GM12878 (cell line): ENCODE measurements at regions not wholly inside any gene's neighbourhood (a gene's known extent, or its start where the extent isn't known, plus 50 kb on each side); places are given as distances from the start of the nearest gene placed in this dataset.

Experiments
- ATAC-seq: fragments of 200-7000 bp; cut with Tn5 transposase; 3 replicates; pipeline ENCODE4 v1.9.1; 2020; ENCODE audit warnings: mild to moderate bottlenecking, moderate library complexity
- BruUV-seq: library from RNA; stranded (reverse); fragments of 400-500 nt; replicated peaks from 2 replicates; lab custom pipeline; 2021; lab: Mats Ljungman, UMichigan
- CTCF ChIA-PET: fragments of 300-600 bp; sonication (Branson Sonifier 250); formaldehyde crosslinking; extraction: SDS; loops from one replicate; lab custom pipeline; 2021; ENCODE audit warnings: inconsistent platforms; lab: Yijun Ruan, JAX
- POLR2A ChIA-PET: fragments of 350-600 bp; formaldehyde crosslinking; extraction: SDS; loops from one replicate; lab custom pipeline; 2021; ENCODE audit warnings: inconsistent platforms; lab: Charles Lee
- RAD21 ChIA-PET: fragments of 300-600 bp; sonication (Branson Sonifier 250); formaldehyde crosslinking; loops from one replicate; lab custom pipeline; 2023; ENCODE audit warnings: antibody characterized with exemption; ENCODE audit not compliant: unreplicated experiment; lab: Charles Lee
- SMC1A ChIA-PET: fragments of 300-600 bp; sonication (Branson Sonifier 250); formaldehyde crosslinking; loops from one replicate; lab custom pipeline; 2023; ENCODE audit not compliant: unreplicated experiment, uncharacterized antibody; lab: Charles Lee
- DNase-seq: peaks from one replicate; pipeline ENCODE4 v3.0.0-alpha.2; 2011; ENCODE audit warnings: low read depth, low spot score
- FAIRE-seq: peaks from 3 replicates; lab custom pipeline; 2011; peaks lifted over from hg19 to GRCh38; lab: Jason Lieb, UNC
- H2AFZ ChIP-seq: 2 replicates; pipeline ENCODE4 v1.6.0; 2011; ENCODE audit warnings: low read depth, low read length, control low read depth; ENCODE audit not compliant: control insufficient read depth
- H3K27ac ChIP-seq: 2 replicates; pipeline ENCODE4 v1.5.1; 2011; ENCODE audit warnings: control low read depth; ENCODE audit not compliant: control insufficient read depth, insufficient read depth
- H3K27me3 ChIP-seq, 2 experiments: replicated peaks in 1 of 2; 2 replicates each; pipeline versions ENCODE4 v1.6.0 to v1.6.1; 2011; ENCODE audit warnings: low read length in 1 of 2; ENCODE audit not compliant: control insufficient read depth in 2 of 2, insufficient read depth in 2 of 2
- H3K36me3 ChIP-seq, 2 experiments: 2 replicates each; pipeline ENCODE4 v1.5.1; 2011; ENCODE audit warnings: low read length in 1 of 2; ENCODE audit not compliant: control insufficient read depth in 2 of 2, insufficient read depth in 2 of 2
- H3K4me1 ChIP-seq: 2 replicates; pipeline ENCODE4 v1.6.1; 2011; ENCODE audit warnings: mild to moderate bottlenecking, low read length, moderate library complexity, mixed read lengths; ENCODE audit not compliant: control insufficient read depth, insufficient read depth
- H3K4me2 ChIP-seq: 2 replicates; pipeline ENCODE4 v1.6.0; 2011; ENCODE audit warnings: control low read depth; ENCODE audit not compliant: control insufficient read depth, insufficient read depth
- H3K4me3 ChIP-seq: fragments of 200-600 bp; sonication (generic); 2 replicates; pipeline ENCODE4 v1.5.1; 2016
- H3K79me2 ChIP-seq: 2 replicates; pipeline ENCODE4 v1.6.0; 2011; ENCODE audit warnings: low read length; ENCODE audit not compliant: control insufficient read depth, insufficient read depth
- H3K9ac ChIP-seq: 2 replicates; pipeline ENCODE4 v1.8.0; 2011; ENCODE audit warnings: low read length, control low read depth, mixed read lengths; ENCODE audit not compliant: control insufficient read depth, insufficient read depth
- H3K9me3 ChIP-seq: replicated peaks from 3 replicates; pipeline ENCODE4 v1.5.1; 2011; ENCODE audit warnings: mild to moderate bottlenecking, low read length; ENCODE audit not compliant: control insufficient read depth, insufficient read depth
- H4K20me1 ChIP-seq: 2 replicates; pipeline ENCODE4 v1.6.0; 2011; ENCODE audit not compliant: control insufficient read depth, insufficient read depth
- BCL11A ChIP-seq: IDR thresholded peaks from 2 replicates; pipeline ENCODE4 v1.6.1; 2011; ENCODE audit warnings: low read depth, low read length
- CBFB ChIP-seq: IDR thresholded peaks from 2 replicates; pipeline ENCODE4 v1.6.1; 2016; ENCODE audit warnings: antibody characterized with exemption, low read depth
- CREB1 ChIP-seq: IDR thresholded peaks from 2 replicates; pipeline ENCODE4 v1.6.1; 2012; ENCODE audit warnings: low read depth, mild to moderate bottlenecking, inconsistent platforms
- CREM ChIP-seq: IDR thresholded peaks from 2 replicates; pipeline ENCODE4 v1.6.1; 2014; ENCODE audit warnings: antibody characterized with exemption, low read depth
- FOXM1 ChIP-seq: IDR thresholded peaks from 2 replicates; pipeline ENCODE4 v1.6.1; 2012; ENCODE audit warnings: low read depth, mild to moderate bottlenecking, inconsistent platforms, low read length, moderate library complexity
- HDAC2 ChIP-seq: fragments of 200-600 bp; sonication (generic); IDR thresholded peaks from 2 replicates; pipeline ENCODE4 v1.6.1; 2017
- IKZF1 ChIP-seq: fragments of 450-650 bp; conservative IDR thresholded peaks from 2 replicates; pipeline ENCODE4 v1.6.1; 2017; ENCODE audit warnings: antibody characterized with exemption, mild to moderate bottlenecking
- NR2F1 ChIP-seq: fragments of 450-650 bp; conservative IDR thresholded peaks from 2 replicates; pipeline ENCODE4 v1.6.1; 2017; ENCODE audit warnings: mild to moderate bottlenecking
- PML ChIP-seq: IDR thresholded peaks from 2 replicates; pipeline ENCODE4 v1.6.1; 2012; ENCODE audit warnings: low read length, inconsistent platforms
- RAD51 ChIP-seq: fragments of 450-650 bp; IDR thresholded peaks from 2 replicates; pipeline ENCODE4 v1.6.1; 2016; ENCODE audit warnings: moderate library complexity, mild to moderate bottlenecking, inconsistent platforms
- SP1 ChIP-seq: IDR thresholded peaks from one replicate; pipeline ENCODE4 v1.6.1; 2011; ENCODE audit warnings: low read depth, low read length
- SREBF1 ChIP-seq: IDR thresholded peaks from 2 replicates; pipeline ENCODE4 v1.6.1; 2012; ENCODE audit warnings: mild to moderate bottlenecking, low read length
- SREBF2 ChIP-seq: IDR thresholded peaks from 2 replicates; pipeline ENCODE4 v1.6.1; 2012; ENCODE audit warnings: mild to moderate bottlenecking, low read length
- TCF12 ChIP-seq: IDR thresholded peaks from 2 replicates; pipeline ENCODE4 v1.6.1; 2011; ENCODE audit warnings: low read depth, mild to moderate bottlenecking, low read length
- WRNIP1 ChIP-seq: IDR thresholded peaks from 2 replicates; pipeline ENCODE4 v1.6.1; 2011; ENCODE audit warnings: low read depth, low read length, improper control_type of control experiment, borderline replicate concordance
- ZNF207 ChIP-seq: fragments of 450-650 bp; IDR thresholded peaks from 2 replicates; pipeline ENCODE4 v1.6.1; 2014; ENCODE audit warnings: antibody characterized with exemption, mild to moderate bottlenecking, borderline replicate concordance
- WGBS: methylation state at CpG from one replicate; pipeline ENCODE4 v1.1.6; 2016; ENCODE audit warnings: low lambda C conversion rate; ENCODE audit not compliant: insufficient replicate concordance, insufficient coverage; ENCODE audit errors: missing lambda C conversion rate; 5-methylcytosine and 5-hydroxymethylcytosine counted together
- in situ Hi-C: fragments of 300-500 bp; cut with MboI; formaldehyde crosslinking; loops from 9 replicates; pipeline ENCODE4 v1.14.3; 2018; ENCODE audit warnings: mixed read lengths
- intact Hi-C: fragments of 100-400 bp; cut with micrococcal nuclease; formaldehyde crosslinking; loops from one replicate; pipeline ENCODE4 v1.14.2; 2022; ENCODE audit not compliant: unreplicated experiment
- TF ChIP-seq, protein P1 (sequence below): IDR thresholded peaks from 2 replicates; pipeline ENCODE4 v1.6.1; 2011; ENCODE audit warnings: borderline replicate concordance, low read depth, mild to moderate bottlenecking, moderate library complexity, low read length; ENCODE audit not compliant: insufficient read depth, poor library complexity, severe bottlenecking
- TF ChIP-seq, protein P2 (sequence below): fragments of 450-650 bp; IDR thresholded peaks from 2 replicates; pipeline ENCODE4 v1.6.1; 2018; ENCODE audit warnings: borderline replicate concordance, mild to moderate bottlenecking; ENCODE audit not compliant: partially characterized antibody
- TF ChIP-seq, protein P3 (sequence below): fragments of 450-650 bp; IDR thresholded peaks from 2 replicates; pipeline ENCODE4 v1.6.1; 2017; ENCODE audit warnings: borderline replicate concordance

DNA sequence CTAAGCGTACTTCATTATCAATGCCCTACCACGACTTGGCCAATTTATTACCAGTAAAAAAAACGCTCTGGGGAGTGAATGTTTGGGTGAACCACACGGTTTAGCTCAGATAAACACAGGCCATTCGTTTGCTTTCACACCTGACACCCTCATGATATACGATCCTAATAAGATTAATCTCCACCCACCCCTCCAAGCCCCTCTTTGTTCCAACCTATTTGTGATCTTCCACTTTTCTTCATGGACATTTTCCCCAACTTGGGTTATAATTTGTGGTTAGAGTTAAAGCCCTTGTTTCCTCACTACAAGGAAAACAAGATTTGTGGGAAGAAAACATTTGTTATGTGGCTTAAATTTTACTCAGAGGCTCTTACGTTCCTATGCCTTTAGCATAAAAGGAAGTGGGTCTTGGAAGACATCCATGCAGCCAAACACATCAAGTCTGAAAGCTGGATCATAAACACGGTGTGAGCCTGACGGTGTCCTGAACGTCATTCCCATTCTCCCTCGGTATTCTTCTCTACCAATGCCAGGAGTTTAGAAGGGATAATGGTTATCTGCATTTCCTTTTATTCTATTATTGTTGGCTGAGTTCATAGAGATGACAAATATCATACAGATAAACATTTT, 518.9 kb downstream of the NR2F2 start:
- no peak overlapping the region for H3K9ac ChIP-seq
- no peak for ATAC-seq
- TF ChIP-seq IKZF1, result no peak
- no peak for TF ChIP-seq CREB1
- no peak for TF ChIP-seq CREM
- TF ChIP-seq RAD51, result no peak
- TF ChIP-seq FOXM1, result no peak
- no peak for TF ChIP-seq ZNF207
- TF ChIP-seq TCF12, result no peak
- no peak for TF ChIP-seq SREBF1
- TF ChIP-seq, protein P1, sequence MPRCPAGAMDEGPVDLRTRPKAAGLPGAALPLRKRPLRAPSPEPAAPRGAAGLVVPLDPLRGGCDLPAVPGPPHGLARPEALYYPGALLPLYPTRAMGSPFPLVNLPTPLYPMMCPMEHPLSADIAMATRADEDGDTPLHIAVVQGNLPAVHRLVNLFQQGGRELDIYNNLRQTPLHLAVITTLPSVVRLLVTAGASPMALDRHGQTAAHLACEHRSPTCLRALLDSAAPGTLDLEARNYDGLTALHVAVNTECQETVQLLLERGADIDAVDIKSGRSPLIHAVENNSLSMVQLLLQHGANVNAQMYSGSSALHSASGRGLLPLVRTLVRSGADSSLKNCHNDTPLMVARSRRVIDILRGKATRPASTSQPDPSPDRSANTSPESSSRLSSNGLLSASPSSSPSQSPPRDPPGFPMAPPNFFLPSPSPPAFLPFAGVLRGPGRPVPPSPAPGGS, result no peak
- TF ChIP-seq CBFB, result no peak
- no peak for TF ChIP-seq BCL11A
- no peak for TF ChIP-seq WRNIP1
- TF ChIP-seq NR2F1, result no peak
- no peak for TF ChIP-seq HDAC2
- TF ChIP-seq SP1, result no peak
- TF ChIP-seq, protein P2, sequence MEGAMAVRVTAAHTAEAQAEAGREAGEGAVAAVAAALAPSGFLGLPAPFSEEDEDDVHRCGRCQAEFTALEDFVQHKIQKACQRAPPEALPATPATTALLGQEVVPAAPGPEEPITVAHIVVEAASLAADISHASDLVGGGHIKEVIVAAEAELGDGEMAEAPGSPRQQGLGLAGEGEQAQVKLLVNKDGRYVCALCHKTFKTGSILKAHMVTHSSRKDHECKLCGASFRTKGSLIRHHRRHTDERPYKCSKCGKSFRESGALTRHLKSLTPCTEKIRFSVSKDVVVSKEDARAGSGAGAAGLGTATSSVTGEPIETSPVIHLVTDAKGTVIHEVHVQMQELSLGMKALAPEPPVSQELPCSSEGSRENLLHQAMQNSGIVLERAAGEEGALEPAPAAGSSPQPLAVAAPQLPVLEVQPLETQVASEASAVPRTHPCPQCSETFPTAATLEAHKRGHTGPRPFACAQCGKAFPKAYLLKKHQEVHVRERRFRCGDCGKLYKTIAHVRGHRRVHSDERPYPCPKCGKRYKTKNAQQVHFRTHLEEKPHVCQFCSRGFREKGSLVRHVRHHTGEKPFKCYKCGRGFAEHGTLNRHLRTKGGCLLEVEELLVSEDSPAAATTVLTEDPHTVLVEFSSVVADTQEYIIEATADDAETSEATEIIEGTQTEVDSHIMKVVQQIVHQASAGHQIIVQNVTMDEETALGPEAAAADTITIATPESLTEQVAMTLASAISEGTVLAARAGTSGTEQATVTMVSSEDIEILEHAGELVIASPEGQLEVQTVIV, result no peak
- no peak for TF ChIP-seq SREBF2
- TF ChIP-seq PML, result no peak
- TF ChIP-seq, protein P3, sequence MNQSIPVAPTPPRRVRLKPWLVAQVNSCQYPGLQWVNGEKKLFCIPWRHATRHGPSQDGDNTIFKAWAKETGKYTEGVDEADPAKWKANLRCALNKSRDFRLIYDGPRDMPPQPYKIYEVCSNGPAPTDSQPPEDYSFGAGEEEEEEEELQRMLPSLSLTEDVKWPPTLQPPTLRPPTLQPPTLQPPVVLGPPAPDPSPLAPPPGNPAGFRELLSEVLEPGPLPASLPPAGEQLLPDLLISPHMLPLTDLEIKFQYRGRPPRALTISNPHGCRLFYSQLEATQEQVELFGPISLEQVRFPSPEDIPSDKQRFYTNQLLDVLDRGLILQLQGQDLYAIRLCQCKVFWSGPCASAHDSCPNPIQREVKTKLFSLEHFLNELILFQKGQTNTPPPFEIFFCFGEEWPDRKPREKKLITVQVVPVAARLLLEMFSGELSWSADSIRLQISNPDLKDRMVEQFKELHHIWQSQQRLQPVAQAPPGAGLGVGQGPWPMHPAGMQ, result no peak
- TF ChIP-seq, all 136 proteins: peak for 0
- WGBS, result 10% methylated on average over 11 of the region's 11 CpGs
- Histone ChIP-seq H3K36me3 (no peaks in the 10 kb centered on the region), H3K27me3 (no peaks in the 10 kb centered on the region), H3K79me2 (no peaks in the 10 kb centered on the region), H3K27ac (no peak overlapping the region), H3K4me3 (no peak overlapping the region), H3K4me2 (no peak overlapping the region), H2AFZ (no peak overlapping the region), H4K20me1 (no peaks in the 10 kb centered on the region), H3K4me1 (no peaks in the 10 kb centered on the region), H3K9me3 (no peaks in the 10 kb centered on the region)
- in situ Hi-C loops (no loop called here), intact Hi-C loops (no loop called here)
- ChIA-PET SMC1A (interaction anchor here (0.9 kb wide), 1 partner anchor 14 kb away, joined by 3 read pairs; no protein-coding TSS in a partner anchor), POLR2A (no interaction called here), RAD21 (no interaction called here), CTCF (no interaction called here)
- no peak for FAIRE-seq
- no peak for DNase-seq
- no TSS peak for BruUV-seq
